OCI-LY1 (cell line): ENCODE measurements at regions not wholly inside any gene's neighbourhood (a gene's known extent, or its start where the extent isn't known, plus 50 kb on each side); places are given as distances from the start of the nearest gene placed in this dataset.

Experiments used
- CTCF ChIP-seq: fragments of 200-600 bp; sonication (generic), shearing (Covaris generic); IDR thresholded peaks from 2 replicates; pipeline ENCODE4 v1.5.1; 2017; ENCODE audit warnings: mild to moderate bottlenecking, antibody characterized with exemption, low read length, moderate library complexity, mixed read lengths
- EZH2 ChIP-seq: fragments of 200-600 bp; sonication (generic), shearing (Covaris generic); IDR thresholded peaks from 2 replicates; pipeline ENCODE4 v1.8.0; 2017; ENCODE audit warnings: borderline replicate concordance, mixed run types, mild to moderate bottlenecking, antibody characterized with exemption, low read length, moderate library complexity, mixed read lengths

- no peak for TF ChIP-seq CTCF
- TF ChIP-seq EZH2, result no peak
These were observed 498.5 kb downstream of the NUF2 start for GRCh38 chr1:163820226-163820625.
